ENCODE measurements at regions not wholly inside any gene's neighbourhood (a gene's known extent, or its start where the extent isn't known, plus 50 kb on each side); places are given as distances from the start of the nearest gene placed in this dataset.

DNA sequence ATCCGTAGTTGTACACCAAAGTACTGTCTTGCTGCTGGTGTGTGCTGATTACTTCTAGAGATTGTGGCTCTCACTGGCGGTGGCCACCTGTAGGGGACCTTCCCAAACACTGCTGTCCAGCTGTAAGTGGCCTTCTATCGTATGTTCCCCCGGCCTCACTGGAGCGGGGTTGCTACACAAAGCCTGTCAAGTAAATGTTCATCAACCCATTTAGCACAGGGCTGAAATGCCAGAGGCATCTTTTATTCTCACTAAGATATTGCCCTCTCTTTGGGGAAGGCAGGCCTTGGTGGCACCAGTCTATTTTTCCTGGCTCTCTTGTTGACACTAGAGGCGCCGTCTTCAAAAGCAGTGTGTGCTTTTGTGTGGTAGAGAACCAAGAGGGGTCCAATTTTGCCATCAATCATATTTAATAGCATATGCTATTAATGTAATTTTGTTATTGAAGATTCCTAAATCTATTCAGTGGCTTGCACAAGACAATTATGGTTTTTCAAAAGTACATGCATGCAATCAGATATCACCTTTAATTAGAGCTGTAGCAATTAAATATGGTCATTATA is 514.4 kb upstream of the SALL1 start:
- no peak for DNase-seq (ENCODE audit: low spot score)

DNA sequence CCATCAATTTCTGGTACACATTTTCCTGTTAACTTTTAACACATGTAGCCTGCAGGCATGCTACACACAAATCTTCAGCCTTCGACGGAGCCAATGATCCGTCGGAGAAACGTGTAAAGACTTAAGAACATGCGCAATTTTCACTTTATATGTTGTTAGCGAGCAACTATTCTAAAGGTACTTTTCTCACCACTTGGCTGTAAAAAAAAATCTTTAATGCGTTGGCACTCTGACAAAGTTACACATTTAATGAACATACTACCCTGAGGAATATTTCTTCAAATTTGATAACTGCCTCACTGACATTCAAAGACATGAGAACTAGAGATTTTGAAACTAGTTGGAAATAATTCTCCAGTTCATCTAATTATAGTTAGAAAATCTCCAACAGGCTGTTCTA is 507.5 kb upstream of the SALL1 start:
- no peak for DNase-seq (ENCODE audit: low spot score)

DNA sequence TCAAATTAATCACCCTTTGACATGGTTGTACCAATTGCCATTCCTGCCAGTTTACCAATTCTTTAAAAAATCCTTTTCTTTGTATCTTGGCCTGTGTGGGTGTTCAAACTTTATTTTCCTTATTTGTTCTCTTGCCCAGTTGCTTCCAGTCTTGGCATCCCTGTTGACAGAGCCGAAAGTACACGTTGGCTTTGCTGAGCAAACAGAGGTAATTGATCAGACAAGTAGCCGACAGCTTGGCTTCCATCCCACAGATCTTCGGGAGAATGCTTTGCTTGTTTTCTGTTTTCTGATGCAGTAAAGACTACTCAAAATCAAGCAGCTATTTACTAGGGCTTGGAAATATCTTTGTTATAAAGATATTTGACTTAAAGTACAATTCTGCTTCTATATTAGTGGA is 506.8 kb upstream of the SALL1 start:
- DNase-seq (ENCODE audit: low spot score), result no peak

DNA sequence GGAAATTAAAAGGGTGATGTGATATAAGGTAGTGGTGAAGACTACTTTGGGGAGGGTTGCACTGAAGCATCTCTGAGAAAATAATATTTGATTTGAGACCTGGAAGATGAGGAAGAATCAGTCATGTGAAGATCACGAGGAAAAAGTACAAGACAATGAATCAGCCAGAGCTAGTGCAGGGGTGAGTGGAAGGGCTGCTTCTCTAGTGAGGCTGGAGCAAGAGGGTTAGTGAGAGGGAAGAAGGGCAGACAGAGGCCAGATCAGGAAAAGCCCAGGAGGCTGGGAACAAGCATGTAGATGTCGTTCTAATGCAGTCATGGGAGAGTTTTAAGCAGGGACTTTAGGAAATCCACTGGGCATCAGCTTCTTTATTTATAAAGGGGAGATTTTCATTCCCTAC is 504.2 kb upstream of the SALL1 start:
- no peak for DNase-seq (ENCODE audit: low spot score)

DNA sequence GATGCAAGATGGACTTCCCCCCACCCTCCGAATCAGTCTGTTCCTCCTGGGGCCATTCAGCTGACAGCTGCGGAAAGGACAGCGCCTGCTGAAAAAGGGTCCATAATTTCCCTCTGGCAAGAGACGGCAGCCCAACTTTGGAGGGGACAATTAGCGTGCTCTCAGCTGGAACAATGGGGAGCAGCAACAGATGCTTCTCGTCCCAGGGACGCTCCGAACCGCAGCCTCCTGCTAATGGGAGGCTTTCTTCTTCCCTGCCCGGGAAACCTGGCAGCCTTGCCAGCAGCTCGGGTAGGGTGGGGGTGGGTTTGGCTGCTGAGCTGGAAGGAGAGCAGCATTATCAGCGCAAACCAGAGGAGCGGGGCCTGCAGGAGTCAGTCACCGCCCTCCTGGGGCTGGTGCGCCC is 500.0 kb upstream of the SALL1 start:
- no peak for DNase-seq (ENCODE audit: low spot score)

DNA sequence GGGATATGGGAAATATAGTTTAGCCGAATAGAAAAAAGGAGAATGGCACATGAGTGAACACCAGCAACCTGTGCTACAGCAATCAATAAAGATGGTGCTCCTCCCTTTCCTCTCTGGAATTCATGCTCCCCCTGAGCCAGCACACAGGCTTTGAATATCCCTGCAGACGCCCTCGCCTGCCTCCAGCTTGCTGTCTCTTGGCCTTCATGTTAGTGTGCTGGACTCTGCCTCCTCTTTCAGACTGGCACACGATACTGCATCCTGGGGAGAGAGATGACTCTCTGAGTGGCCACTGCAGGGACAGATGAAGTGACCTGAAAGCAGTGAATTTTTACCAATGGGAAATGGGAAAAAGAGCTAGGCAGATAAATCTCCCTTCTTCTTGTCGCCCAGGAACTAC is 498.6 kb upstream of the SALL1 start:
- DNase-seq (ENCODE audit: low spot score), result no peak

DNA sequence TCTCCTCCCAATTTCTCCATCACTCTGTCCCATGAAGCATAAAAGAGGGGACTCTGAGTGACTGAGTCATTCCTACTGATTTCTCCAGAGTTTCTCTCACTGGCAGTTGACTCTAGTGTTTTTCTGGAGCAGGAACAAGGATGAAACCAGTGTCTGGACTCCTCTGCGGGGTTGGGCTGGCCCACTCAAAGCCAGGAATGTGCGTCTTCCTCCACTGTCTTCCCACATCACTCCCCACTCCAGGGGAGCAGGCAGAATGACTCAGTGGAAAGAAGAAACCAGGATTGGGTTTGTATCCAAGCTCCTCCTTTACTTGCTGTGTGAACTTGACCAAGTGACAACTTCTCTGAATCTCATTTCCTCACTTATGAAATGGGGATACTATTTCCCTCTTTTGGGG is 497.5 kb upstream of the SALL1 start:
- DNase-seq (ENCODE audit: low spot score), result no peak

DNA sequence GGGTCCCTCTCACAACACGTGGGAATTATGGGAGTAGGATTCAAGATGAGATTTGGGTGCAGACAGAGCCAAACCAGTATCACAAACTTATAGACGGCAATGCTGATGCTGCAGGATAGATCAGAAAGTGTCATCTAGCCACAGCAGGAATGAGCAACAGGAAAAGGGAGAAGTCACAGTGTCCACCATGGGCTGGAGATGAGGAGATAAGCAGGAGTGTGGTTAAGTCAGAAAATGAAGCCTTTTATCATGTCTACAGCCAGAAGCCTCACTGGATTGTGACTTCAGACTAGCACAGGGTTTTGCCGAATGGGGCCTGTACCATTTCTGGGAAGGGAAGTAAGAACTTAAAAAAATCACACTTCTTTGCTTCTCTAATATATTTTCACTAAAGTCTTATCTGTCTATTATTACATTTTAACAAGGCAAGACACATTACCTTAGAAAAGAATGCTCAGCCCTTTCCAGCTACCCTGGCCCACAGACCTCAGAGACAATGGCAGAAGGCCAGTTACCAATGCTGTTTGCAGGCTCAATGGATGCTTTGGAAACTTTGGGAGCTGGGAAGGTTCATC is 490.2 kb upstream of the SALL1 start:
- DNase-seq (ENCODE audit: low spot score), result no peak

DNA sequence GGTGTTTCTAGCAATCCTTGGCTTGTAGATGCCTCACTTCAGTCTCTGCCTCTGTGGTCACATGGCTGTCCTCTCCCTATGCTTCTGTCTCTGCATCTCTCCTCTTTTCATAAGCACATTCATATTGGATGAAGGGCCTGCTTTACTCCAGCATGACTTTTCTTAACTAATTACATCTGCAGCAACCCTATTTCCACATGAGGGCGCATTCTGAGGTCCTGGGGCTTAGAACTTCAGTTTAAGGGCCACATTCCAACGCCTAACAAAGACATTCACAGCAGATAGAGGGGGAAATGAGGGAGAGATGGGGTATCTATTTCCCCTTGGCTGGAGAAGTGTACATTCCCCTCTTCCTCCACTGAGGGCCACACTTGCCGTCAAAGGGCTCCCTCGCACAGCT is 489.1 kb upstream of the SALL1 start:
- DNase-seq (ENCODE audit: low spot score), result no peak

DNA sequence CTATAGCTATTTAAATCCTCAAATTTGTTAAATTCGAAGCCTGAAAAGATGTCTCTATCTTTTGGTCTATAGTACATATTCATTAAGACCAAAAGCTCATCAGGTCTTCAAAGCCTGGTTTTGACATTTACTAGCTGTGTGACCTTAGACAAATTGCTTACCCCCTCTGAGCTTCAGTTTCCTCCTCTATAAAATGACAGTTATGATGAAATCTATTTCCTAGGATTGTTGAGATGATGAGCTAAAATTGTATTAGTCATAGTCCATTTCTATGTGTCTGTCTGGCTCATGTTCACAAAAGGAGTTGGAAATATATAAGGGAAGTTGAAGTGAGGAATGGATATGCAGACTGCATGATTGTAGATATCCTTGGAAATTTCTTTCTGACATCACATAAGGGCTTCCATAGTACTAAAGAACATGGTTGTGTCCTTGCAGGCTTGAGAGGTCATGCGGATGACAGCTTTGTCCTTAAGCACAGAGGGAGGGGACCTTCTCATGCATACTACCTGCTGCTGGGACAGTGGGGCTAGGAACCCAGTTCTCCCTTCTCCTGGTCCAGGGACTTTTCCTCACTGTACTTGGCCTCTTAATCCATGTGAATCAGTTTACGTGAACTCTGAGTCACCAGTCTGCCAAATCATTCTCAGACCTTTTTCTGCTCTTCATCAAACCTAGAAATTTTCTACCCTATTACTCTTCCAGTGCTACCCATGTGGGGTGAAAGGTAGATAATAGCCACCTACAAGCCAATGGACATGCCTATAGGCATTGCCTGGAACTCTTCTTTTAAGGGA is 487.5 kb upstream of the SALL1 start:
- no peak for DNase-seq (ENCODE audit: low spot score)

DNA sequence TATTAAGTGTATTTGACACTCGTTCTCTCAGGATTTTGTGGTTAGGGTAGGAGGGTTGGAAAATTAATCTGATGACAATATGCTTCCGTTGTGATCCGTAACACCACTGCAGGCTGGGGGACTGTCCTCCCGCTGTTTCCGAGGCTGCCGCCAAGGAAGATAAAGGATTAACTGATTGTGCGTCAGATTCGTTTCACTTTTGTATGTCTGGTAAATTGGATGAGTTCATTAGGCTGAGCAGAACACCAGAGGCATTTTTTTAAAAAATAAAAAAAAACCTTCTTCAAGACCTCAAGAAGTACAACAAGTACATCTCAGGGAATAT is 486.7 kb upstream of the SALL1 start:
- DNase-seq (ENCODE audit: low spot score), result no peak

DNA sequence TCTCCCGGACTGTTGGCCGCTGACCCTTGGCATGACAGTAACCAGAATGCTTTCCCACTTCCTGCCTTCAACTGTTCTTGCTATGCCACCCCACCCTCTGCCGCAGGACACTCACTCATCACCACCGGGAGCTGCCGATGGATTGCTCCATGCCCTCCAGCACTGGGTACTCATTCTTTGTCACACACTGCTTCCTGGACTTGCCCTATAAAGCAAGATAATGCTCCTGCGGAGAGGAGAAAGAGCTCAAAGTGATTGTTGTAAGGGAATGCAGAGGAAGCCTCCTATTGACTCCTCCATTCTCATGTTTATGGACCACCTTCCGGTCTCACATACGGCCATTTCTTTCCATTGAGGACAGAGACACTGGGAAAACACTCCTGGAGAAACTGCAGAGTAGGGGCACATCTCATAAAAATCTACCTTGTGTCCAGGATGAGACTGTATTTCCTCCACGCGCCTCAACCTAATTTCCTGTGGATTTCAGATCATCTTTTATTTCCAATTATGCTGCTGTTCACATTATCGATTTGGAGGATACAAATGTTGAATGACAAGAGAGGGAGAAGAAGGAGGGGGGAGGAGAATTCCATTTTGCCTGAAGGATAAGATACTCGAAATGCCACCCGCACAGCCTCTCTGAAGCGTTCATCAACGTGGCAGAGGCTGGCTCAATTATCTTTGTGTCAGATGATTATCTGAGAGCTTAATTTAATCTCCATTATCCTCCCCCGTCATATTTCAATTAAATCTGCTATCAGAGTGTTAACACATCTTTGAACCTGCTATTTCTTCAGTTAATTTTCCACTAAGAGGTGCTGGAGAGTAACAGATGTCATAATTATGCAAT is 486.1 kb upstream of the SALL1 start:
- peak; percentile 12 for DNase-seq (ENCODE audit: low spot score)

DNA sequence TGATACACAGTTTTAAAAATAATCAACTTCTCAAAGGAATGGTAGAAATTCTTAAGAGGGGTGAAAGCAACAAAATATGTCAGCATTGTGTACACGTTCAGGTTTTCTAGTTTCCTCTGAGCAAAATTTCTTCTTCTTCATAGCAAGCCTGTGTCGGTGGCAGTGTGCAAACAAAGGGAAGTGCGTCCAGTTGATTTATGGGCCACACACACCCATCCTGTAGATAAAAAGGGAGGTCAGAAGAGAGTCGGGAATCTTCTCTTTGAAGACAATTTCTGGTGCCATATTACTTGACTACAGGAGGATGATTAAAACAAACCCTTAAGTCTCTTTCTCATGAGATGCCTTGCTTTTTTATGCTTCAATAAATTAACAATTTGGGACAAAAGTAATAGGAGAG is 484.1 kb upstream of the SALL1 start:
- no peak for DNase-seq (ENCODE audit: low spot score)

DNA sequence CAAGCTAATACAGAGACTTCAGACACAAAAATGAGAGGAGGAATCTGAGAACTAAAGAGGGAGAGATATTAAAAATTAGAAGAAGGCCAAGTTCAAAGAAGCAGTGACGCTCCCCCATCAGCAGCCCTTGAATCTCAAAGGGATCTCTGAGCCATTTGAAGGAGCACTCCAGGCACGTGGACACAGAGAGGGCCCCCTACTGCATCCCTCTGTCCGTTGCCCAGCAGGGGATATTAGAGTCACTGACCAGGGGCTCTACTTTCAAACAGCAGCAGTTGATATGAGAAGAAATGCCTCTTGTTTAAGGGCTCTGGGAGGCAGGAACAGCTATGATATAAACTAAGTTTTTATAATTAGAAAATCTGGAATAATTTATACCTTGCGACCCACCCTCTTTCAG is 479.0 kb upstream of the SALL1 start:
- no peak for DNase-seq (ENCODE audit: low spot score)

DNA sequence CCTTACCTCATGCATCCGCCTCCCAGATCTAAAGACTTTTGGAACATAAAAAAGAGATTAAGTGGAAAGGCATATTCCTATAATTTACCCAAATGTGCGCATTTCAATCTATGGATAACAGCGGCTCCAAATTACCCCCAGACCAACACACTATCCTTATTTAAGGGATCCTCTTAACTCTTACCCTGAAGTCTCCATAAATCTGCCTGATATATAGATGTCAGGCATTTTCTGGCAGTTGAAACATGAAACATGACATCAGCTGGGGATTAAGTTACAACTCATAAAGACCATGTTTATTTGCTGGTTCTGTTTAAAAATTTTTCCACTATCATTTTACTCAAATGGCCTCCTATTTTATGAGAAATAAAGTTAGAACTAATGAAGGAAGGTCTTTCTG is 478.5 kb upstream of the SALL1 start:
- no peak for DNase-seq (ENCODE audit: low spot score)

DNA sequence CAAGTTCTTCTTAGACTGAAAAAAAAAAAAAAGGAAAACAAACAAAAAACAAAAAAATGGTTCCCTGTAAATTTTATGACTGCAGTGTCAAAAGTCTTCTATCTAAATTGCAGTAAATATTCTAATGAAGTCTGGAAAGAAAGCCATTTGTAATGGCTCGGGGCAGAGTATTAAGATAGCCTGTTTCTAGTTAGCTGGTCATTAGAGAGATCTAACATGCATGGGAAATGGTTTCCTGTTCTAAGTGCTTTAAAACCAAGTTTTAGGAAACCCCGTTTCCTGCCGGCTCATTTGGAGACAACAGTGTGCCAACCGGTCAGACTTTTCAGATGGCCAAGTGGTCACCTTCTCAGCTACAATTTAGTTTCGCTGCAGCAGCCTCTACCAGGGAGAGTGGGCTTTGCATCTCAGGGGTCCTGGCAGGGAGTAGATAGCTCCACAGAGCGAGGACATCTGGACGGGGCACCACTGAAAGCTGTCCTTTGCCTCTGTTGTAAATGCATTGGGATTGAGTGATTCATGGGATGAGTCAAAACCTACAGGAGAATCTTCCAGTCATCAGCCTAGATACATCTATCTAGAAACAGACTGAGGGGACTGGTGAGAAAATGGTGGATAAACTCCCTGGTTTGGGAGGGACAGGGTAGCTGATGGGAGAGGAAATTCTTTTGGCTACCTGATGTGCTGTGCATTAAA is 473.2 kb upstream of the SALL1 start:
- no peak for DNase-seq (ENCODE audit: low spot score)

DNA sequence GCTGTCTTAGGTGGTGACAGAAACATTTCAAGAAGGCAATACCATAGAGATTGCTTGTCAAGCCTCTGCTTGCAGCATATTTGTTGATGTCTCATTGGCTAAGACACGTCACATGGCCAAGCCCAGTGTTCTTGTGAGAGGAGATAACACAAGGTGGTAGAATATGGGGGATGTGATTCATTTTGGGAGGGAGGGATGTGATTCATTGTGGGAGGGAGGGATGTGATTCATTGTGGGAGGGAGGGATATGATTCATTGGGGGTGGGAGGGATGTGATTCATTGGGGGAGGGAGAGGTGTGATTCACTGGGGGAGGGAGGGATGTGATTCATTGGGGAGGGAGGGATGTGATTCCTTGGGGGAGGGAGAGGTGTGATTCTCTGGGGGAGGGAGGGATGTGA is 470.5 kb upstream of the SALL1 start:
- no peak for DNase-seq (ENCODE audit: low spot score)

DNA sequence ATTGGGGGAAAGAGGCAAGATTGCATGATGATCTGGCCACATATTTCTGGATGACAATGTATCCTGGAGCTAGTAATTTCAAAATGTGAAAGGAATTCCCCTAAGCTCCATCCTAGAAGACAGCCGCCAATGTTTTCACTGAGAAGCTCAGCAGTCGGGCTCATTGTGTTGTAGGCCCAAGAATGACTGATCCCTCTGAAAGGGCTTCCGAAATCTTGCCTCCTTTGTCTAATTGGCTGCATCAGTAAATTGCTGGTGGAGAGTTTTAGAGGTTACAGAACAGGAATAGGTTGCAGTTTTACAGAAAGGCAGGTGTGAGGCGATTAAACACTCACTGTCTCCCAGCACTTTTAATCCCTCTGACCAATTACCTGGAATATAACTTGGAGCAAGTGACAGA is 464.1 kb upstream of the SALL1 start:
- no peak for DNase-seq (ENCODE audit: low spot score)

DNA sequence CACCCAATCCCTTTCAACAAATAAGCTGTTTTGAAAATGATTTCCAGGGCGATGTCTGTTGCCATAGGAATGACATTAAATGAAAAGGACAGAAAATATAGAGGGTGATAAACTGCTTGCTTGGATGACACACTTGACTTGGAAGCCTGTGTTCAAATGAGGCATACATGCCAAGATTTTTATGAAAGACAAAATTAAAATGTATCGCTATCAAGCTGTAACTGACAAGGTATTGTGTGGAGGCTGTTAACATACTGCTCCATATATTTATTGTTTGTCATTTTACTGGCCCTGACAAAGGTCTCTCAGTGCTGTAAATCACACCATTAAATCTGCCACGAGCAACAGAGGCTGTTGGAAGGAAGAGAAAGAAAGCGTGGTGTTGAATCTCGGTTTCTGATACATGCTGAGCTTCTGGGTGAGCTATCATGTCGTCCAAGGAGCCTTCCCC is 456.2 kb upstream of the SALL1 start:
- no peak for DNase-seq (ENCODE audit: low spot score)

DNA sequence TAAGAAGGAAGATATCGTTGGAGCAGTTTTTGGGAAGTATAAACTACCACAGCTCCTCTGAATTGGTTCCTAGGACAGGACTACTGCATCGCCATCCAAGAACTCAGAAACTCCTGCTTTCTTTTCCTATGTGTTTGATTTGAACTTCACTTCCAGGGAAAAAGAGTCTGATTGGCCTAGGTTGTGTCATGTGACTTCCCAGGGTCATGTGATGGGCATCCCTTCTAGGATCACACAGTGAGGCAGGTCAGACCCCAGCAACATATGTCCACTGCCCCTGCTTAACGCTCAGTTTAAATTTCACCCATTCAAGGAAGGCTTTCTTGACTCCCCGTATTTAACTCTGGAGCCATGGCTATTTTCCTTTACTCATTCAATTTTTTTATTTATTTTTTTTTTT is 445.2 kb upstream of the SALL1 start:
- DNase-seq (ENCODE audit: low spot score), result no peak

DNA sequence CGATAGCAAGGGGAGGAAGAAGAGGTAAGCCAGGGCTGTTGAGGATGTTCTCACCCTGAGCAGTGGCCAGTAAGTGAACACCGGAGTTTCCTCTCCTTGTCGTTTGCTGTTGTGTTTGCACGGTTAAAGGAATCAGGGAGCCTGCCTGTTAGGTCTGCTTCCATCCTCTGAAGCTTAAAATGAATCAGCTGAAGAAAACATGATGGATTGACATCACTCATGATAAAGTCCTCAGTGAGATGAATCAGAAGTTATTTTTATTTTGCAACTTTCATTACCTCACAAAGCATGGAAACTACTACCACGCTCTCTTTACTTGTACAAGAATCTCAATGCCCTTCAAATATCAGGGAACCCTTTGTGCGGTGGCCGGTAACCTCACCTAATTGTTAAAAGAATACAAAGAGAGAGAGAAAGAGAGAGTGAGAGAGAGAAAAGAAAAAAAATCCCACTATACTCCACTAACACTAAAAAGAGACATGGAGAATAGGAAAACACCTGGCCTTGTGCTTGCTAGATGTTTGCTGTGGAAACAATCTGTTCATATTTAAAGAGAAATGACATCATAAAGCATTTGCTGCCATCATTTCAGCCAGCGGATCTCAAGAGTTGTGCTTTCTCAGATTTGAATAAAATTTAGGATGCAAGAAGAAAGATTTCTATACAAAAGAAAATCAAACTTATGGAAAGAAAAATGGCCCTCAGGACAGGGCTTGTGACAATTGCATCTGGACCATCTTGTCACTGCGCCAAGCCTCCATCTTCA is 441.6 kb upstream of the SALL1 start:
- DNase-seq (ENCODE audit: low spot score), result no peak

Data from COLO829 (cell line).